A549 (cell line): ENCODE measurements at regions not wholly inside any gene's neighbourhood (a gene's known extent, or its start where the extent isn't known, plus 50 kb on each side); places are given as distances from the start of the nearest gene placed in this dataset.
"Not testable (repeated sequence)": the region's sequence is repeated elsewhere in the genome, so short reads cannot be mapped to it uniquely, and the experiment has no call there.

Source experiments
- ATAC-seq, 2 experiments: fragments of 200-7000 bp in 1 of 2; fragments of >200 bp in 1 of 2; cut with Nextera tagmentation in 1 of 2; cut with Tn5 transposase in 1 of 2; 3 replicates each; pipeline versions ENCODE4 v1.8.0 to v1.9.1; 2018 to 2020; ENCODE audit warnings: mild to moderate bottlenecking in 1 of 2, moderate library complexity in 1 of 2
- CTCF ChIA-PET: fragments of 300-600 bp; sonication (Branson Sonifier 250); formaldehyde crosslinking; extraction: SDS; loops from one replicate; lab custom pipeline; 2021; ENCODE audit warnings: antibody characterized with exemption, inconsistent platforms; lab: Yijun Ruan, JAX
- POLR2A ChIA-PET: fragments of 350-600 bp; formaldehyde crosslinking; extraction: SDS; loops from one replicate; lab custom pipeline; 2021; ENCODE audit warnings: antibody characterized with exemption, inconsistent platforms; lab: Yijun Ruan, JAX
- DNase-seq, 2 experiments: peaks; one replicate each; pipeline versions ENCODE4 v3.0.0 to v3.0.0-alpha.2; 2011 to 2016; ENCODE audit warnings: low read depth in 1 of 2, low spot score in 1 of 2
- FAIRE-seq: peaks from 2 replicates; lab custom pipeline; 2011; peaks lifted over from hg19 to GRCh38; lab: Jason Lieb, UNC
- H3K27ac ChIP-seq, 2 experiments: fragments of >200 bp; sonication (Bioruptor Twin); formaldehyde crosslinking; 3 replicates each; pipeline ENCODE4 v1.5.1; 2016 to 2017
- H3K4me1 ChIP-seq: fragments of >200 bp; sonication (Bioruptor Twin); formaldehyde crosslinking; 3 replicates; pipeline ENCODE4 v1.6.1; 2016
- H3K4me2 ChIP-seq: fragments of >200 bp; sonication (Bioruptor Twin); formaldehyde crosslinking; 3 replicates; pipeline ENCODE4 v1.6.1; 2016
- H3K4me3 ChIP-seq: fragments of >200 bp; sonication (Bioruptor Twin); formaldehyde crosslinking; 3 replicates; pipeline ENCODE4 v1.5.1; 2016
- H3K9me3 ChIP-seq: fragments of >200 bp; sonication (Bioruptor Twin); formaldehyde crosslinking; 3 replicates; pipeline ENCODE4 v1.6.1; 2016
- BHLHE40 ChIP-seq: IDR thresholded peaks from 2 replicates; pipeline ENCODE4 v1.6.1; 2012; ENCODE audit warnings: low read depth, low read length, inconsistent platforms
- CEBPB ChIP-seq, 2 experiments: fragments of >200 bp in 1 of 2; sonication (Bioruptor Twin) in 1 of 2; formaldehyde crosslinking in 1 of 2; IDR thresholded peaks; 2 replicates each; pipeline ENCODE4 v1.6.1; 2012 to 2016
- CHD4 ChIP-seq: fragments of 200-600 bp; sonication (generic); IDR thresholded peaks from 2 replicates; pipeline ENCODE4 v1.6.1; 2016; ENCODE audit warnings: antibody characterized with exemption, mild to moderate bottlenecking, borderline replicate concordance
- EHMT2 ChIP-seq: fragments of 200-600 bp; sonication (generic); IDR thresholded peaks from 2 replicates; pipeline ENCODE4 v1.6.1; 2016; ENCODE audit warnings: antibody characterized with exemption, low read depth, mild to moderate bottlenecking, moderate library complexity
- EP300 ChIP-seq, 2 experiments: fragments of >200 bp; sonication (Bioruptor Twin); formaldehyde crosslinking; IDR thresholded peaks; 2 replicates in 1 of 2; 3 replicates in 1 of 2; pipeline ENCODE4 v1.6.1; 2016 to 2017
- ESRRA ChIP-seq: fragments of 150-350 bp; IDR thresholded peaks from 2 replicates; pipeline ENCODE4 v1.6.1; 2014; ENCODE audit warnings: mild to moderate bottlenecking, low read length, borderline replicate concordance
- GATA3 ChIP-seq: IDR thresholded peaks from 2 replicates; pipeline ENCODE4 v1.6.1; 2012; ENCODE audit warnings: borderline replicate concordance
- HES2 ChIP-seq: fragments of >200 bp; sonication (Bioruptor Twin); formaldehyde crosslinking; IDR thresholded peaks from 2 replicates; pipeline ENCODE4 v1.6.1; 2016
- HEYL ChIP-seq: fragments of 250-450 bp; sonication (Bioruptor Pico); IDR thresholded peaks from 2 replicates; pipeline ENCODE4 v1.8.0; 2021; ENCODE audit warnings: mild to moderate bottlenecking, moderate library complexity
- HOXA7 ChIP-seq: fragments of 250-450 bp; sonication (Bioruptor Pico); IDR thresholded peaks from 2 replicates; pipeline ENCODE4 v1.5.0; 2020; ENCODE audit warnings: mild to moderate bottlenecking, moderate library complexity
- HOXB5 ChIP-seq: fragments of 250-450 bp; sonication (Bioruptor Pico); IDR thresholded peaks from 2 replicates; pipeline ENCODE4 v1.5.0; 2020; ENCODE audit warnings: mild to moderate bottlenecking, moderate library complexity
- JUNB ChIP-seq: fragments of >200 bp; sonication (Bioruptor Twin); formaldehyde crosslinking; IDR thresholded peaks from 2 replicates; pipeline ENCODE4 v1.6.1; 2016
- KDM1A ChIP-seq: fragments of 200-600 bp; sonication (generic); IDR thresholded peaks from 2 replicates; pipeline ENCODE4 v1.6.1; 2016; ENCODE audit warnings: low read depth, mild to moderate bottlenecking
- KDM5A ChIP-seq: fragments of 200-600 bp; sonication (generic); IDR thresholded peaks from 2 replicates; pipeline ENCODE4 v1.6.1; 2016; ENCODE audit warnings: antibody characterized with exemption, mild to moderate bottlenecking
- NFE2L2 ChIP-seq: fragments of 150-350 bp; conservative IDR thresholded peaks from 2 replicates; pipeline ENCODE4 v1.6.1; 2014; ENCODE audit warnings: low read length
- PHF8 ChIP-seq: fragments of 200-600 bp; sonication (generic); IDR thresholded peaks from 2 replicates; pipeline ENCODE4 v1.6.1; 2016; ENCODE audit warnings: low read depth, mild to moderate bottlenecking, antibody characterized with exemption, moderate library complexity, borderline replicate concordance
- POLR2AphosphoS2 ChIP-seq: conservative IDR thresholded peaks from 2 replicates; pipeline ENCODE4 v1.6.1; 2012; ENCODE audit warnings: low read length, improper control_type of control experiment, inconsistent platforms
- RARB ChIP-seq: fragments of 250-450 bp; sonication (Bioruptor Pico); IDR thresholded peaks from 2 replicates; pipeline ENCODE4 v1.8.0; 2021; ENCODE audit warnings: mild to moderate bottlenecking, moderate library complexity
- SMC3 ChIP-seq: fragments of >200 bp; sonication (Bioruptor Twin); formaldehyde crosslinking; IDR thresholded peaks from 3 replicates; pipeline ENCODE4 v1.6.1; 2018; ENCODE audit warnings: inconsistent platforms
- SREBF2 ChIP-seq: fragments of 450-650 bp; IDR thresholded peaks from 2 replicates; pipeline ENCODE4 v1.6.1; 2014; ENCODE audit warnings: mild to moderate bottlenecking, moderate library complexity
- TFCP2L1 ChIP-seq: fragments of 250-450 bp; sonication (Bioruptor Pico); IDR thresholded peaks from 2 replicates; pipeline ENCODE4 v1.5.0; 2021; ENCODE audit warnings: mild to moderate bottlenecking
- TP53 ChIP-seq: fragments of 250-450 bp; sonication (Bioruptor Pico); IDR thresholded peaks from 2 replicates; pipeline ENCODE4 v1.5.0; 2021; ENCODE audit warnings: mild to moderate bottlenecking, moderate library complexity
- ZC3H11A ChIP-seq: fragments of 450-650 bp; IDR thresholded peaks from 2 replicates; pipeline ENCODE4 v1.6.1; 2014; ENCODE audit warnings: antibody characterized with exemption, mild to moderate bottlenecking
- ZFP36 ChIP-seq: fragments of 450-650 bp; IDR thresholded peaks from 2 replicates; pipeline ENCODE4 v1.6.1; 2014; ENCODE audit warnings: borderline replicate concordance; ENCODE audit not compliant: partially characterized antibody
- ZNF302 ChIP-seq: fragments of 250-450 bp; sonication (Bioruptor Pico); IDR thresholded peaks from 2 replicates; pipeline ENCODE4 v1.9.0; 2021; ENCODE audit warnings: inconsistent platforms, mild to moderate bottlenecking, moderate library complexity
- WGBS: methylation state at CpG from one replicate; pipeline ENCODE4 v1.1.6; 2017; ENCODE audit errors: missing lambda C conversion rate; 5-methylcytosine and 5-hydroxymethylcytosine counted together
- TF ChIP-seq, protein P1 (sequence below): IDR thresholded peaks from 2 replicates; pipeline ENCODE4 v1.6.1; 2012
- TF ChIP-seq, protein P2 (sequence below): fragments of 450-650 bp; IDR thresholded peaks from 2 replicates; pipeline ENCODE4 v1.6.1; 2014; ENCODE audit warnings: antibody characterized with exemption
- TF ChIP-seq, protein P3 (sequence below): fragments of >200 bp; sonication (Bioruptor Twin); formaldehyde crosslinking; IDR thresholded peaks from 3 replicates; pipeline ENCODE4 v1.6.1; 2016
- TF ChIP-seq, protein P4 (sequence below): fragments of 200-600 bp; sonication (generic); IDR thresholded peaks from 2 replicates; pipeline ENCODE4 v1.6.1; 2016; ENCODE audit warnings: antibody characterized with exemption, mild to moderate bottlenecking, moderate library complexity

DNA sequence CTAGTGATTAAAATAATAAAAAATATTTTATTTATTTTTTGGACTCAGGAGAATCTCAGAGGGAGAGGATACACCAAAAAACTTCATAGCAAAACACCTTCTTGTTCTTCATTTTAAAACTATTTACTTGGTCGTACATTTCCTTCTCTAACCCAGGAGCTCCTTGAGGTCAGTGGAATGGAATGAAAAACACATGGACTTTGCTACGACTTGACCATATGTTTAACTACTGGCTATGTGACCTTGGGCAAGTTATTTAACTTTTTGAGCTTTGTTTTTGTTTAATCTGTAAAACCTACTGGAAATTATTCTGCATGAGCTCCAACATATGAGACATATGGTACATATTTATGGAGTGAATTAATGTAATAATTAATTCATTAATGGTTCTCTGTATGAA is 1005.5 kb upstream of the CITED2 start:
- H3K4me1 ChIP-seq = peaks cover 4% of the 10 kb centered on the region; the same call in 1 of the 3 replicates
- no peak for TF ChIP-seq EP300 (IDR thresholded peaks at IDR 0.05)
- no peak for TF ChIP-seq GATA3
- TF ChIP-seq SREBF2 = no peak
- TF ChIP-seq HES2 = no peak
- no peak for TF ChIP-seq PHF8
- TF ChIP-seq HEYL = no peak
- no peak for TF ChIP-seq JUNB
- TF ChIP-seq HOXA7 (CRISPR knock-in tag) = no peak
- TF ChIP-seq ZC3H11A = no peak
- TF ChIP-seq, protein P1, sequence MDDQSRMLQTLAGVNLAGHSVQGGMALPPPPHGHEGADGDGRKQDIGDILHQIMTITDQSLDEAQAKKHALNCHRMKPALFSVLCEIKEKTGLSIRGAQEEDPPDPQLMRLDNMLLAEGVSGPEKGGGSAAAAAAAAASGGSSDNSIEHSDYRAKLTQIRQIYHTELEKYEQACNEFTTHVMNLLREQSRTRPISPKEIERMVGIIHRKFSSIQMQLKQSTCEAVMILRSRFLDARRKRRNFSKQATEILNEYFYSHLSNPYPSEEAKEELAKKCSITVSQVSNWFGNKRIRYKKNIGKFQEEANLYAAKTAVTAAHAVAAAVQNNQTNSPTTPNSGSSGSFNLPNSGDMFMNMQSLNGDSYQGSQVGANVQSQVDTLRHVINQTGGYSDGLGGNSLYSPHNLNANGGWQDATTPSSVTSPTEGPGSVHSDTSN = no peak
- TF ChIP-seq, protein P2, sequence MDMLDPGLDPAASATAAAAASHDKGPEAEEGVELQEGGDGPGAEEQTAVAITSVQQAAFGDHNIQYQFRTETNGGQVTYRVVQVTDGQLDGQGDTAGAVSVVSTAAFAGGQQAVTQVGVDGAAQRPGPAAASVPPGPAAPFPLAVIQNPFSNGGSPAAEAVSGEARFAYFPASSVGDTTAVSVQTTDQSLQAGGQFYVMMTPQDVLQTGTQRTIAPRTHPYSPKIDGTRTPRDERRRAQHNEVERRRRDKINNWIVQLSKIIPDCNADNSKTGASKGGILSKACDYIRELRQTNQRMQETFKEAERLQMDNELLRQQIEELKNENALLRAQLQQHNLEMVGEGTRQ = no peak
- no peak for TF ChIP-seq CHD4
- TF ChIP-seq RARB (CRISPR knock-in tag) = no peak
- TF ChIP-seq TFCP2L1 (CRISPR knock-in tag) = no peak
- no peak for TF ChIP-seq SMC3
- TF ChIP-seq, protein P3, sequence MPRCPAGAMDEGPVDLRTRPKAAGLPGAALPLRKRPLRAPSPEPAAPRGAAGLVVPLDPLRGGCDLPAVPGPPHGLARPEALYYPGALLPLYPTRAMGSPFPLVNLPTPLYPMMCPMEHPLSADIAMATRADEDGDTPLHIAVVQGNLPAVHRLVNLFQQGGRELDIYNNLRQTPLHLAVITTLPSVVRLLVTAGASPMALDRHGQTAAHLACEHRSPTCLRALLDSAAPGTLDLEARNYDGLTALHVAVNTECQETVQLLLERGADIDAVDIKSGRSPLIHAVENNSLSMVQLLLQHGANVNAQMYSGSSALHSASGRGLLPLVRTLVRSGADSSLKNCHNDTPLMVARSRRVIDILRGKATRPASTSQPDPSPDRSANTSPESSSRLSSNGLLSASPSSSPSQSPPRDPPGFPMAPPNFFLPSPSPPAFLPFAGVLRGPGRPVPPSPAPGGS = no peak
- no peak for TF ChIP-seq KDM5A
- no peak for TF ChIP-seq TP53
- TF ChIP-seq ESRRA = no peak
- TF ChIP-seq NFE2L2 = no peak
- H3K4me3 ChIP-seq = no peak overlapping the region
- POLR2A ChIA-PET = no interaction called here
- no peak overlapping the region for H3K4me2 ChIP-seq
- CTCF ChIA-PET = no interaction called here
- WGBS = 35% methylated on average over 2 of the region's 2 CpGs
- H3K9me3 ChIP-seq = peaks cover 2% of the 10 kb centered on the region; the same call in 2 of the 3 replicates
- no peak for DNase-seq
- no peak for FAIRE-seq
- no peak for ATAC-seq
- H3K27ac ChIP-seq = no peak overlapping the region

- CTCF ChIA-PET = no interaction called here
- Histone ChIP-seq H3K27ac (no peak overlapping the region), H3K4me2 (no peak overlapping the region), H3K4me3 (no peak overlapping the region), H3K4me1 (peaks cover 4% of the 10 kb centered on the region; the same call in 1 of the 3 replicates), H3K9me3 (no peaks in the 10 kb centered on the region)
- no peak for FAIRE-seq
- TF ChIP-seq KDM1A (no peak), KDM5A (no peak), ZNF302 (CRISPR knock-in tag) (no peak), NFE2L2 (no peak), BHLHE40 (no peak), HOXB5 (CRISPR knock-in tag) (no peak), CEBPB (IDR thresholded peaks at IDR 0.05) (no peak), PHF8 (no peak), CHD4 (no peak), ZFP36 (no peak), POLR2AphosphoS2 (no peak), EHMT2 (no peak)
- TF ChIP-seq, protein P2 = no peak
- TF ChIP-seq, protein P4, sequence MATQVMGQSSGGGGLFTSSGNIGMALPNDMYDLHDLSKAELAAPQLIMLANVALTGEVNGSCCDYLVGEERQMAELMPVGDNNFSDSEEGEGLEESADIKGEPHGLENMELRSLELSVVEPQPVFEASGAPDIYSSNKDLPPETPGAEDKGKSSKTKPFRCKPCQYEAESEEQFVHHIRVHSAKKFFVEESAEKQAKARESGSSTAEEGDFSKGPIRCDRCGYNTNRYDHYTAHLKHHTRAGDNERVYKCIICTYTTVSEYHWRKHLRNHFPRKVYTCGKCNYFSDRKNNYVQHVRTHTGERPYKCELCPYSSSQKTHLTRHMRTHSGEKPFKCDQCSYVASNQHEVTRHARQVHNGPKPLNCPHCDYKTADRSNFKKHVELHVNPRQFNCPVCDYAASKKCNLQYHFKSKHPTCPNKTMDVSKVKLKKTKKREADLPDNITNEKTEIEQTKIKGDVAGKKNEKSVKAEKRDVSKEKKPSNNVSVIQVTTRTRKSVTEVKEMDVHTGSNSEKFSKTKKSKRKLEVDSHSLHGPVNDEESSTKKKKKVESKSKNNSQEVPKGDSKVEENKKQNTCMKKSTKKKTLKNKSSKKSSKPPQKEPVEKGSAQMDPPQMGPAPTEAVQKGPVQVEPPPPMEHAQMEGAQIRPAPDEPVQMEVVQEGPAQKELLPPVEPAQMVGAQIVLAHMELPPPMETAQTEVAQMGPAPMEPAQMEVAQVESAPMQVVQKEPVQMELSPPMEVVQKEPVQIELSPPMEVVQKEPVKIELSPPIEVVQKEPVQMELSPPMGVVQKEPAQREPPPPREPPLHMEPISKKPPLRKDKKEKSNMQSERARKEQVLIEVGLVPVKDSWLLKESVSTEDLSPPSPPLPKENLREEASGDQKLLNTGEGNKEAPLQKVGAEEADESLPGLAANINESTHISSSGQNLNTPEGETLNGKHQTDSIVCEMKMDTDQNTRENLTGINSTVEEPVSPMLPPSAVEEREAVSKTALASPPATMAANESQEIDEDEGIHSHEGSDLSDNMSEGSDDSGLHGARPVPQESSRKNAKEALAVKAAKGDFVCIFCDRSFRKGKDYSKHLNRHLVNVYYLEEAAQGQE = no peak
- POLR2A ChIA-PET = no interaction called here
- no peak for DNase-seq
- no peak for ATAC-seq
These were observed 1001.8 kb upstream of the CITED2 start for GRCh38 chr6:140376209-140376608.

GRCh38 chr6:140373728-140374127 is 999.3 kb upstream of the CITED2 start:
- no CpG with 5 or more reads among the region's 24 CpGs for WGBS
- H3K27ac ChIP-seq, POLR2A ChIA-PET, ATAC-seq, H3K9me3 ChIP-seq, FAIRE-seq, CTCF ChIA-PET, H3K4me2 ChIP-seq, H3K4me3 ChIP-seq, DNase-seq, H3K4me1 ChIP-seq: not testable (repeated sequence)
